HCT116 (cell line): ENCODE measurements at regions not wholly inside any gene's neighbourhood (a gene's known extent, or its start where the extent isn't known, plus 50 kb on each side); places are given as distances from the start of the nearest gene placed in this dataset.

Experiments
- ATAC-seq: fragments of 200-7000 bp; cut with Tn5 transposase; 2 replicates; pipeline ENCODE4 v1.9.1; 2020; ENCODE audit warnings: mild to moderate bottlenecking, moderate library complexity
- BruUV-seq: library from RNA; stranded (reverse); fragments of 400-500 nt; replicated peaks from 2 replicates; lab custom pipeline; 2021; lab: Mats Ljungman, UMichigan
- CTCF ChIA-PET: fragments of 300-600 bp; sonication (Branson Sonifier 250); formaldehyde crosslinking; loops from one replicate; lab custom pipeline; 2021; ENCODE audit warnings: antibody characterized with exemption; lab: Charles Lee
- POLR2A ChIA-PET: fragments of 300-600, 350-600 bp; sonication (Branson Sonifier 250); formaldehyde crosslinking; loops from one replicate; lab custom pipeline; 2021; ENCODE audit warnings: antibody characterized with exemption; lab: Charles Lee
- RAD21 ChIA-PET, 2 experiments: fragments of 300-600 bp; sonication (Branson Sonifier 250); formaldehyde crosslinking; loops; one replicate each; lab custom pipeline; 2023; ENCODE audit warnings: low total read pairs in 2 of 2; ENCODE audit not compliant: uncharacterized antibody in 2 of 2, unreplicated experiment in 2 of 2, low non-redundant PET in 1 of 2; lab: Charles Lee
- DNase-seq: peaks from one replicate; pipeline ENCODE4 v3.0.0-alpha.2; 2010; ENCODE audit warnings: low read depth, low spot score
- H2AFZ ChIP-seq: fragments of 200-600 bp; shearing (Covaris generic), sonication (generic); 2 replicates; pipeline ENCODE4 v1.6.1; 2017; ENCODE audit warnings: low read depth, mixed run types, mixed read lengths, antibody characterized with exemption, low read length; ENCODE audit not compliant: poor library complexity, severe bottlenecking
- H3K27ac ChIP-seq: 2 replicates; pipeline ENCODE4 v1.5.1; 2012; ENCODE audit warnings: low read depth, low read length
- H3K27me3 ChIP-seq: fragments of 200-600 bp; sonication (generic); 2 replicates; pipeline ENCODE4 v1.6.1; 2016; ENCODE audit warnings: mixed run types, low read length, mixed read lengths; ENCODE audit not compliant: insufficient read depth
- H3K36me3 ChIP-seq, 2 experiments: fragments of 200-500 bp in 1 of 2; fragments of 200-600 bp in 1 of 2; sonication (Bioruptor generic) in 1 of 2; sonication (generic) in 1 of 2; 2 replicates each; pipeline versions ENCODE4 v1.5.1 to v1.6.1; 2014 to 2016; ENCODE audit warnings: low read length in 2 of 2, inconsistent platforms in 1 of 2, mixed read lengths in 1 of 2, mixed run types in 1 of 2; ENCODE audit not compliant: insufficient read depth in 2 of 2, control insufficient read depth in 1 of 2
- H3K4me1 ChIP-seq, 2 experiments: fragments of 200-600 bp in 1 of 2; sonication (generic) in 1 of 2; 2 replicates each; pipeline versions ENCODE4 v1.5.1 to v1.6.1; 2012 to 2017; ENCODE audit warnings: low read length in 2 of 2, inconsistent platforms in 1 of 2, mild to moderate bottlenecking in 1 of 2, mixed read lengths in 1 of 2, mixed run types in 1 of 2, moderate library complexity in 1 of 2; ENCODE audit not compliant: insufficient read depth in 2 of 2, control insufficient read depth in 1 of 2
- H3K4me2 ChIP-seq: fragments of 200-600 bp; sonication (generic); 2 replicates; pipeline ENCODE4 v1.6.1; 2017; ENCODE audit warnings: mixed run types, low read length, mixed read lengths
- H3K4me3 ChIP-seq, 2 experiments: fragments of 200-600 bp in 1 of 2; sonication (generic) in 1 of 2; replicated peaks in 1 of 2; 2 replicates each; pipeline ENCODE4 v1.5.1; 2011 to 2016; ENCODE audit warnings: low read length in 2 of 2, control low read depth in 1 of 2, low read depth in 1 of 2, mild to moderate bottlenecking in 1 of 2, mixed read lengths in 1 of 2, mixed run types in 1 of 2
- H3K79me2 ChIP-seq: fragments of 200-600 bp; sonication (generic); 2 replicates; pipeline ENCODE4 v1.6.1; 2017; ENCODE audit warnings: mild to moderate bottlenecking, mixed run types, low read length, moderate library complexity, mixed read lengths; ENCODE audit not compliant: insufficient read depth
- H3K9ac ChIP-seq: fragments of 200-600 bp; sonication (generic); 2 replicates; pipeline ENCODE4 v1.6.1; 2016; ENCODE audit warnings: low read length, mixed read lengths
- H3K9me2 ChIP-seq: fragments of 200-600 bp; sonication (generic), shearing (Covaris generic); 2 replicates; pipeline ENCODE4 v1.6.1; 2017; ENCODE audit warnings: mixed run types, mild to moderate bottlenecking, moderate library complexity; ENCODE audit not compliant: insufficient read depth
- H3K9me3 ChIP-seq, 2 experiments: fragments of 200-500 bp in 1 of 2; fragments of 200-600 bp in 1 of 2; sonication (Bioruptor generic) in 1 of 2; sonication (generic) in 1 of 2; 2 replicates each; pipeline ENCODE4 v1.6.1; 2014 to 2017; ENCODE audit warnings: low read length in 2 of 2, mixed read lengths in 2 of 2, inconsistent platforms in 1 of 2, low read depth in 1 of 2, mild to moderate bottlenecking in 1 of 2, mixed run types in 1 of 2, moderate library complexity in 1 of 2; ENCODE audit not compliant: control insufficient read depth in 1 of 2, insufficient read depth in 1 of 2
- H4K20me1 ChIP-seq: fragments of 200-600 bp; sonication (generic), shearing (Covaris generic); 2 replicates; pipeline ENCODE4 v1.6.1; 2017; ENCODE audit warnings: mixed run types, mild to moderate bottlenecking, moderate library complexity; ENCODE audit not compliant: insufficient read depth
- CBX3 ChIP-seq: IDR thresholded peaks from 2 replicates; pipeline ENCODE4 v1.6.1; 2012; ENCODE audit warnings: low read depth
- CTCF ChIP-seq, 3 experiments: fragments of 200-600 bp in 1 of 3; sonication (generic) in 1 of 3; IDR thresholded peaks in 2 of 3; conservative IDR thresholded peaks in 1 of 3; 2 replicates each; pipeline ENCODE4 v1.5.1; 2012 to 2017; ENCODE audit warnings: low read depth in 2 of 3, low read length in 2 of 3, antibody characterized with exemption in 1 of 3, borderline replicate concordance in 1 of 3, control low read depth in 1 of 3, mild to moderate bottlenecking in 1 of 3, mixed read lengths in 1 of 3, mixed run types in 1 of 3, moderate library complexity in 1 of 3; ENCODE audit not compliant: insufficient read depth in 1 of 3
- EZH2 ChIP-seq: fragments of 200-600 bp; sonication (generic); IDR thresholded peaks from 2 replicates; pipeline ENCODE4 v1.6.1; 2017; ENCODE audit warnings: antibody characterized with exemption, mixed run types
- EZH2phosphoT487 ChIP-seq: fragments of 200-600 bp; IDR thresholded peaks from 2 replicates; pipeline ENCODE4 v1.6.1; 2018; ENCODE audit warnings: antibody characterized with exemption, borderline replicate concordance
- FOSL1 ChIP-seq: IDR thresholded peaks from 2 replicates; pipeline ENCODE4 v1.6.1; 2012; ENCODE audit warnings: low read depth
- POLR2AphosphoS5 ChIP-seq: IDR thresholded peaks from 2 replicates; pipeline ENCODE4 v1.6.1; 2011; ENCODE audit warnings: mild to moderate bottlenecking, low read depth, low read length, moderate library complexity
- REST ChIP-seq: IDR thresholded peaks from 2 replicates; pipeline ENCODE4 v1.6.1; 2012; ENCODE audit warnings: low read depth
- SP1 ChIP-seq: IDR thresholded peaks from 2 replicates; pipeline ENCODE4 v1.6.1; 2012; ENCODE audit warnings: low read depth
- TCF7L2 ChIP-seq: IDR thresholded peaks from 2 replicates; pipeline ENCODE4 v1.7.0; 2011; ENCODE audit warnings: borderline replicate concordance, inconsistent platforms; ENCODE audit not compliant: insufficient read depth, insufficient read length; ENCODE audit errors: extremely low read depth
- ZNF274 ChIP-seq: fragments of 200-500 bp; sonication (Bioruptor generic); IDR thresholded peaks from 2 replicates; pipeline ENCODE4 v1.6.1; 2014; ENCODE audit warnings: mild to moderate bottlenecking, low read depth, low read length, inconsistent platforms
- intact Hi-C: fragments of 100-400 bp; cut with micrococcal nuclease; formaldehyde crosslinking; loops from 2 replicates; pipeline ENCODE4 v1.10.0; 2022

GRCh38 chr5:124996764-124997077 lies 250.3 kb upstream of the ZNF608 start:
- no peaks in the 10 kb centered on the region for H3K9me3 ChIP-seq
- H3K27ac ChIP-seq = no peak overlapping the region
- ChIA-PET CTCF (no interaction called here), POLR2A (no interaction called here), RAD21 (no interaction called here)
- TF ChIP-seq CTCF (IDR thresholded peaks at IDR 0.05 in 2 of 3, conservative IDR thresholded peaks at IDR 0.05 in 1 of 3; ENCODE audit: borderline replicate concordance in 1 of 3, insufficient read depth in 1 of 3, low read depth in 2 of 3, low read length in 2 of 3) (no peak), EZH2phosphoT487 (no peak), ZNF274 (no peak), CBX3 (no peak), EZH2 (no peak), TCF7L2 (no peak), REST (no peak), FOSL1 (no peak), POLR2AphosphoS5 (no peak), SP1 (no peak)
- no peak overlapping the region for H2AFZ ChIP-seq
- no peak overlapping the region for H3K4me2 ChIP-seq
- no peaks in the 10 kb centered on the region for H3K27me3 ChIP-seq
- H4K20me1 ChIP-seq = no peaks in the 10 kb centered on the region
- H3K4me3 ChIP-seq = no peak overlapping the region
- no peak overlapping the region for H3K9ac ChIP-seq
- H3K4me1 ChIP-seq = no peaks in the 10 kb centered on the region
- no peaks in the 10 kb centered on the region for H3K9me2 ChIP-seq
- BruUV-seq = no TSS peak
- intact Hi-C loops = no loop called here
- ATAC-seq = no peak
- H3K36me3 ChIP-seq = no peaks in the 10 kb centered on the region
- no peaks in the 10 kb centered on the region for H3K79me2 ChIP-seq
- no peak for DNase-seq
